Gastroesophageal sphincter (tissue), 3 donors: ENCODE measurements at regions not wholly inside any gene's neighbourhood (a gene's known extent, or its start where the extent isn't known, plus 50 kb on each side); places are given as distances from the start of the nearest gene placed in this dataset.

ENCODE experiments used
- CTCF ChIP-seq, 4 experiments: fragments of 200-600 bp in 2 of 4; fragments of 450-650 bp in 2 of 4; sonication (generic) in 1 of 4; IDR thresholded peaks; one replicate each; pipeline ENCODE4 v1.5.1; 2017 to 2019; ENCODE audit warnings: antibody characterized with exemption in 4 of 4, mild to moderate bottlenecking in 2 of 4, moderate library complexity in 2 of 4
- POLR2A ChIP-seq, 2 donors: fragments of 450-650 bp; IDR thresholded peaks; one replicate each; pipeline ENCODE4 v1.6.1; 2017; ENCODE audit warnings: antibody characterized with exemption in 2 of 2, mild to moderate bottlenecking in 2 of 2, moderate library complexity in 1 of 2
- POLR2AphosphoS5 ChIP-seq: sonication (generic); formaldehyde crosslinking; IDR thresholded peaks from one replicate; pipeline ENCODE4 v1.6.1; 2017; ENCODE audit warnings: antibody characterized with exemption

GRCh38 chr3:181075098-181075497, 85.6 kb upstream of the DNAJC19 start:
- TF ChIP-seq CTCF (IDR thresholded peaks at IDR 0.05) = no peak
- TF ChIP-seq POLR2AphosphoS5 = no peak
- no peak for TF ChIP-seq POLR2A (IDR thresholded peaks at IDR 0.05)
